GM12892 (cell line): ENCODE measurements at regions not wholly inside any gene's neighbourhood (a gene's known extent, or its start where the extent isn't known, plus 50 kb on each side); places are given as distances from the start of the nearest gene placed in this dataset.

Experiments
- POLR2A ChIP-seq: IDR thresholded peaks from 2 replicates; pipeline ENCODE4 v1.6.1; 2011; ENCODE audit warnings: low read depth, low read length, control low read depth
- POLR2AphosphoS5 ChIP-seq: IDR thresholded peaks from 2 replicates; pipeline ENCODE4 v1.6.1; 2011; ENCODE audit warnings: low read depth, low read length, control low read depth

GRCh38 chr20:39645131-39645530 is 683.0 kb downstream of the DHX35 start:
- no peak for TF ChIP-seq POLR2A
- TF ChIP-seq POLR2AphosphoS5: no peak
